GM18519 (cell line): ENCODE measurements at regions not wholly inside any gene's neighbourhood (a gene's known extent, or its start where the extent isn't known, plus 50 kb on each side); places are given as distances from the start of the nearest gene placed in this dataset.

Experiments
- ATAC-seq: cut with Tn5 transposase; IDR thresholded peaks from one replicate; pipeline ENCODE4 v1.9.1; 2021; ENCODE audit warnings: mild to moderate bottlenecking, moderate library complexity; ENCODE audit not compliant: unreplicated experiment, low FRiP score

DNA sequence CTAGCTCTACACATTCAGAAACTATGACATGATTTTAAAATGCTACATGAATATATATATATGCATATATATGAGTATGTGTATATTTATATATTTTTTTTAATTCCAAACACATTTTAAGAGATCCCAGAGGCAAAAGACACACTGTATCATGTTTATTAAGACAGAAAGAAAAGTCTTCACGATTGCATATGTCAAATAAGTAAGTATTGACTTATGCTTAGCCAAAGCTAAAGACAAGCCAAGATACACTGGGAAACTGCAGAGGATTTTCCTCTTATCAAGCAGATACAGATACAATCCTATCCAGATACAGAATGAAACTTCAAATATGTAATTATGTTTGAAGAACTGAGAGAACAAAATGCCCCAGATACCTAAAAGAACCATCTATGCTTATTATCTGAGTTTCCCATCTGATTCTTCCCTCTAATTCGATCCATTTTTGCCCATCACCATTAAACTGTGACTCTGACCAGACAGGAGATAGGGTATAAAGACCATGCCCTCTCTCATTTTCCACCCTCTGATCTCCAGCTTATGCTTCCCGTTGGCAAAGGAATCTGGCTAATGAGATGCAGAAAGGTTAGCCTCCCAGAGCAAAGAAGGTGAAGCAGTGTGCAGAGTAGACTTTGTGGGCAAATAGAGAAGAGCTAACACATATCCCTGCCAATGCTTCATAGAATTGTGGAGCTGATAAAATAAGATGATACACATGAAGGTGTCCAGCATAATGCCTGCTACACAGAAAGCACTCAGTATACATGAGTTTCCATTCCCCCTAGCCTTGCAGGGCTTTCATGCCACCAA is 131.0 kb upstream of the TARS1 start:
- ATAC-seq, result no peak

DNA sequence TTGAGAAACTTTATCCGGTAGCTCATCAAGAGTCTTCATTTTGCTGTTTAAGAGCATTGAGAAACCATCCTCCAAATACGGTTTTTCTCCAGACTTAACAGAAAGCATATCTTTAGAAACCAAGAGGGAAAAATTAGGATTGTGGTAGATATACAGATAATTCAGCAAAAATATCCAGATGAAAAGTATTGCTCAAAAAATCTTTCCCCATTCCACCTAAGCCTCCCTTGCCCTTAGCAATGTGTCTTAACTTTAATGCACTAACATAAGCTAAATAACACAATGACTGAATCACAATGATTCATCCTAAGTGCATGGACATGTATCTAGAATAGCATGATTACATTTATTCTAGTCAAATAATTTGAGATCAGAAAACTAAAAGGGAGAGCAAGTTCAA is 130.3 kb upstream of the TARS1 start:
- no peak for ATAC-seq

DNA sequence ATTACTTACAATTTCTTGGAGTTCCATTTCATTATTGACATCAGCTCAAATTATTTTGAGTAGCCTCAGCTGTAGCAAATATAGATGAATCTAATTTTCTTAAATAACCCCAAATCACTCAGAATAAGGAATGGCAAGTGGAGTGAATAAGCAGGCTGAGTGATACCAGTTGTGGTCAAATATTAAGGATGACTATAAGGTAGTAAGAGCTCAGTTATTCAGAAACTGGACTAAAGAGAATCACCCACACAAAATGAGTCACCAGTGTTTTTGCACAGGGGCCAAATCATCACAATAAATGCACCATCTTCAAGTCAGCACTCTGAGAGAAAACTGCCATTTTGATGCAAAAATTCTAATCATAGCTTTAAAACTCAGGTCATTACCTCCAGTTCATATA is 128.9 kb upstream of the TARS1 start:
- ATAC-seq, result no peak

DNA sequence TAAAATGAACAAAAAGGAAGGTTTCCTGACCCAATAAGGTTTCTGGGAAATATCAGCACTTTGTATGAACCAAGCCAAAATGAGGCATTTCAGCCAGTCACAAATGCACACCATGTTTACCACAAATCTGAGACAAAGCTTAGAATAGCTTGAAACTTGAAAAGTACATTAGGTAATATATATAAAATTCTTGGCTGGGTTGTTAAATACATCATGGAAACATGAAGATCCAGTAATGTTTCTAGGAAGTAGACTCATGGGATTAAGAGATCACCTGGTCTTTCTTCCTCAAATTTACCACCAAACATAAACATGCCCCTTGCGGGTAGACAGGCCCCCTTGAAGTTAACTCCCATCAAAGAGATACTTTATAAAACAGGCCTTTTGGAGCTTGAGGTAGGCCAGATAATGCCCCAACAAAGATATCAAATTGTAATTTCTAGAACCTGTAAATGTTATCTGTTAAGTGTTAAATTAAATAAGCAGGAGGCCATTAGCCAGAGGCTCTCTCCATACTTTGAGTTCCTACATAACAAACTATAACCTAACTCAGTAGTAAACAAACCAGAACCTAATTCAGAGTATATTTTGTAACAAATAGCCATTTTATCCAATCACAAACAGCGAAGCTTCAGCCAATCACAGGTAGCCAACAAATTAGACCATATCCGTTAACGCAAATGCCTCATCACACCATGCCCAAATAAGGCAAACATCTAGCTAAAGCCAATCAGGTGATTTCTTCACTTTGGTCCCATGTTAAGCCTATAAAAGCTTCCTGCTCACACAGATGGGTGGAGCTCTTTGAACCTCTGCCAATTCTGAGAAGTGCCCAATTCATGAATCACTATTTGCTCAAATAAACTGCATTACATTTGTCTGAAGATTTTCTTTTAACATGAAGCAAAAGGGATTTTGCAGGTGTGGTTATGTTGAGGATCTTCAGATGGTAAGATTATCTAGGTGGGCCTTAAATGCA is 127.9 kb upstream of the TARS1 start:
- no peak for ATAC-seq

DNA sequence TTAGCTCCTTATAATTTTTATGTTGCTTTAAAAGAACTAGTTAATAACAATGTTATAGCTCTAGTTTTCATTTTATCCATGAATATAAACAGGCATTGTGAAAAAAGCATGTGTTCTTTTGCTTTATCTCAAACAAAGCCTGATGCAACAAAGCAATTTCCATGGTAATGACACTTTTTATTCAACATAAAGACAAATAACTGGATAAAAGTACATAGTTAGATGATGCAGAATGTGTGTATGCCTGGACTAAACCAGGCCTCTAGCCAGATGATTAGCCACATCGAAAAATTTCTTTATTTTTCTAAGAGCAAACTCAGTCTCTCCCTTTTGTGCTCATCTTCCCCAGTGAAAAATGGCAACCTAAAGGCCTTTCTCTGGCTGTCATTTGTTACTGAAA is 125.6 kb upstream of the TARS1 start:
- no peak for ATAC-seq

DNA sequence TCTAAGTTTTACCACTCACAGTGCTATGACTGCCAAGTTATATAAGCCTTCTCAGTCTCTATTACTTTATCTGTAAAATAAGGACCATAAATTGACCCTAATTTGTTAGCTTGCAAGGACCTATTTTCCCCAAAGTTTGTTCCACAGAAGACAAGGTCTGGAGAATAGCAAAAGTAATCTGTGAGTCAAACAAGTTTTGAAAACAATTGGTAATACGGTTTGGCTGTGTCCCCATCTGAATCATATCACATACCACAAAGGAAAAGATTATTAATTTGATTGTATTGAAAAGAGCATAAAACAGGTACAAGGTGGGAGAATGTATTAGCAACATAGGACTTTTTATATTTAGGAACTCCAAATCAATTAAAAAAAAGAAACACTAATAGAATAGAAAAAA is 124.0 kb upstream of the TARS1 start:
- no peak for ATAC-seq

DNA sequence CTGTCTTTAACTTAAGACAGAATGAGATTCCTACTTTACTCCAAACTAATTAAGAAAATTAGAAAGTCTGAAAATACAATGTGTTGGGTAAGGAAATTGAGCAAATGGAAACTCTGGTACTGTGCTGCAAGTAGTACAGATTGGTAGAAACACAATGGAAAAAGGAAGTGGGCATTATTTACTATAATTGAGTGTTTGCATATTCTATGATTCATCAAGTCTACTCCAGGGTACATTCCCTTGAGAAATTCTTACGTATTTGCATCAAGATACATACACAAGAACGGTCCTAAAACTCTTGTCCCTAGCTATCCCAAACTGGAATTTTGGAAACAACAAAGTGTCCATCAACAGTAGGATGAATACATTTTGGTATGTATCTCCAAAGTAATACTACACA is 123.5 kb upstream of the TARS1 start:
- ATAC-seq, result no peak

DNA sequence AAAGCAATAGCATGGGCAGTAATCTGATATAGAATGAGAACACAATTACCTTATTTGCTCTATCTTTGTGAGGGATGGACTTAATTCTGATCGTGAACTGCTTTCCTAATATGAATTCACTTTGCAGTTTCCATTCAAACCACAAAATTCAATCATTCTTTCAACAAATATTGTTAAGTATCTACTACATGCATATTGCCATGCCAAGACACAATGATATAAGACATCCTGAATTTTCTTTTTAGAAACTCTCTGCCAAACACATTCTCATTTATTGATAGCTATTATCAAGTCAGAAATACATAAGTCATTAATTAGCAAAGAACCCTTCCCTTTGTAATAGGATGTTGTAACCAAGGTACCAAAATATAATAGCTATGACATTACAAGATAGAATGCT is 121.6 kb upstream of the TARS1 start:
- ATAC-seq, result no peak

DNA sequence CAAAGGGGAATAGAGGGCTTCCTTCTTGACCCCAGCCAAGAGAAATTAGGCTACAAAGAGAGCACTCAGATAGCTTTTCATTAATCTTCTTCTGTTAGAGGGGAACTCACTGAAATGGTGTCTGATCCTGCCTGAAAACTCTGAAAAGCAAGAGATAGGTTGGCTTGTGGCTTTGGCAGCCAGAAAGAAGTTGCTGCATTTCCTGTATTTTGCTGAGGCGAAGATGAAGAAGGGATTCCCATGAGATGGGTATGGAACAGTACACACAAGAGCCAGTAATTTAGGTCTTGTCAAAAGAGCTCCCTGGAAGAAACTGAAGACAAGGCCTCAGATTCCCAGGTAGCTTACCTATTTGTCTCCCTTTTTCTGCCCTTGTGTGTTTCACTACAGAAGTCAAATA is 120.9 kb upstream of the TARS1 start:
- ATAC-seq, result no peak

DNA sequence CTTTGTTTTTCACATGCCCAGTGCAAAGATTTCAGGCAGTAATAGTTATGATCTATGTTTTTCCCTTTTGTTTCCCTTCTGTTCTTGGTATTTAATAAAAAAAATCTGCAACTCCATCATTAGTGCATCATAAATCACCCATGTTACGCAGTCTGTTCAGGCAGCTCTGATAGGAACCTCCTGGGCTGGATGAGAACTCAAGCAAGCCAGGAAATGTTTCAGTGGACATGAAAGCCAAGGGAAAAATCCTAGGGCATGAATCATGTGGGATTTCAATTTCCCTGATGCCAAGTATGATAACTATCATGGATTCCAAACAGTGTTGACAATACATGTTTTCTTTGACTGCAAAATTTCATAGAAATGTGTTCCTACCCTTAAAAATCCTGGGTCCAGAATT is 119.7 kb upstream of the TARS1 start:
- ATAC-seq, result no peak

DNA sequence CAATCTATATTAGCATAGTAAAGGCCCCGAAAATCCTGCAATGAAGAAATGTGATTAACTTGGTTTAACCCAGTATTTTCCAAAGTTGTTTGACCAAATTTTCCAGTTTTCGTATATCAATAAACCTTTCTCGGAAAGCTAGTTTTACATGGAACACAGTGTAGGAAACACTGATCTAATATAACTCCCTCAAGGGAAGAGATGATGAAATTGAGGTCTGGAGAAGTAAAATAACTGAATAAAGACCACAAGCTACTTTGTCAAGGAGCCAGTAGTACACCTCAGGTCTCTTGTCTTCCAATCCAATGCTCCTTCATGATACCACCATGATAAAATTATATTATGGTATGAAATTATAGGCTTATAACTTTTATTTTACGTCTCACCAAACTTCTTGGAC is 118.1 kb upstream of the TARS1 start:
- no peak for ATAC-seq

DNA sequence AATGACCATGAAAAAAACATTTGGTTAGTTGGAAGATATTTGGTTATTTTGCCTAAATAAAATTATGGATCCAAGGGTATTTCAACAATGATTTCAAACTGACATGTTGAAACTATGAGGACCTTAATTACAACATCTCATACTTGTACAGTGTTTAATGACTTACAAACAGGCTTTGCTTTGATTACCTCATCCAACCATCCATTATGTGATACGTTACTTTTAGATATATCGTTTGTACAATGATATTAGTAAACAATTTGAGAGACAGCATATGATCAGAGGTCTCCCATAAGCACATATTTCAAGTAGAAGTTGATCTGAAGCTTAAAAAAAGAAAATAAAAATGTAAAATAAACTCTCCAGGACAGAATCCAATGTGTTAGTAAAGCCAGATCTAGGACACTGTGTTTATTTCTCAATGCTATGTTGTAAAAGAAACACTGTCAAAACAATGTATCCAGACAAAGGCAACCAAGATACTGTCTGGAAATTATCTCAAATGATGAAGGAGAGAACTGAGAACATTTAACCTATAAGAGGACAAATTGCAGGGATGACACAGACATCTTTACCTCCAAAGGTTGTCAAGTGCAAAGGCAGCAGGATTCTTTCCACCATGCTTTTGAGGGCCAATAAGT is 116.0 kb upstream of the TARS1 start:
- no peak for ATAC-seq

DNA sequence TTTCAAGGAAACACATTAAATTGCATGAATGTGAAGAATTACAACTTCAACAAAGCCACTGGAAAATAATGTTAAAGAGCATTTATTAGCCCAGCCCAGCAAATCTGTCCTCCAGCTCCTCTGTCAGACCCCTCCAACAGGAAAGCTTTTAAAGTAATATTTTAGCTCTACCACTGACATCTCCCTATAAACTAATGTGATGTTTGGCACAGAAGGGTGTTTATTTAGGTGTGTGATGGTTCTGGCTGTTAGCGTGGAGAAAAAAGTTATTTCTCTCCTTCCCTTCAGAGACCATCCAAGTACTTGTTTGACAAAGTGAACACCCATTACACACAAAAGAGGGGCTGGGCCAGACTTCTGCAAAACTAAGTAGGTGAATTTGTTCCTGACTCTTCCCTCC is 111.9 kb upstream of the TARS1 start:
- no peak for ATAC-seq

DNA sequence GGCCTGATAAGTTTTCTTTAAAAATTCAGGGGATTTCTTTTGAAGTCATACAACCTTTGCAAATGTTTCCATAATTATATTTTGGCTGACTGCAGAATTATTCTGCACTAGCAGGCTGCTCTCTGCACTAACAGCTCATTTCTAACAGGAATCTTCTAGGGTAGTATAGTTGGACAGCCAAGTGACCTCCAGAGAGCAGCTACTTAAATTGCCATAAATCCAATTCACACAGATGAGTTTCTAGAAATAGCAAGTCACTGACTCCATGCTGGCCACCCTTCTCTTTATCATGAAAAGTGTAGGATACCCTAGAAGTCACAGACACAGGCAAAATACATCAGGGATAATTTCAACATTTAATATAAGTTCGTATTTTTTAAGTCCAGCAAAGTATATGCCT is 110.9 kb upstream of the TARS1 start:
- no peak for ATAC-seq

DNA sequence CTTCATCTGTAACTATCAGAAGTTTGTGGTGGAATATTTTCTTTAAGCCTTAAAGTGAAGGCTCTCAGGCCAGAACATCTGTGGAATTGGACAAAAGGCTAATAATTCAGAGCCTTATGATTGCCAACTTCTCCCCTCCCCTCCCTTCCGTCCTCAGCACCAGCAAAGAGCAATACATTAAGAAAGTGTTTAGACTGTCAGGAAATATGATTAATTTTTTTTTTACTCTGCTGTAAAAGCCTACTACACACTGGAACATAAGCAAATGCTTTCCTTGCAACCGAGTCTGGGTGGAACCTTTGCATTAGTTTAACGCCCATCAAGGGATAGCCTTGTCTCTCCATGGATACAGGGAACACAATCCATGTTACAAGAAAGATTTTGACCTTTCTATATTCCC is 110.3 kb upstream of the TARS1 start:
- no peak for ATAC-seq

DNA sequence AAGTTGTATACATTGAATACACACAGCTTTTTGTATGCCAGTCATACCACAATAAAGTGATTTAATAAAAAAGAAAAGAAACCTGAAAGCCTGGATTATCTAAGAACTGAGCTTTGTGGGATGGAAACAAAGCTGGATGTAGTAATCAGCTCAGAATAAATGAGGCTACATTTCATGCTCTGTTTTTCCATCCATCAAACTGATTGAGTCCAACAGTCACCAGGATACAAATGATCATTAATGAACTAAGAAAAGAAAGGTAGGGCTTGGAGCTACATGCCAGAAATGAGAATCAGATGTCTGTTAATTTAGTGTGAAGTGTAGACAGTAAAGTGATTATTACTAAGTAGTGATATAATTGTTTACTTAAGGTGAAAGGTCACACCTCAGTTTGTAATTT is 109.8 kb upstream of the TARS1 start:
- no peak for ATAC-seq

DNA sequence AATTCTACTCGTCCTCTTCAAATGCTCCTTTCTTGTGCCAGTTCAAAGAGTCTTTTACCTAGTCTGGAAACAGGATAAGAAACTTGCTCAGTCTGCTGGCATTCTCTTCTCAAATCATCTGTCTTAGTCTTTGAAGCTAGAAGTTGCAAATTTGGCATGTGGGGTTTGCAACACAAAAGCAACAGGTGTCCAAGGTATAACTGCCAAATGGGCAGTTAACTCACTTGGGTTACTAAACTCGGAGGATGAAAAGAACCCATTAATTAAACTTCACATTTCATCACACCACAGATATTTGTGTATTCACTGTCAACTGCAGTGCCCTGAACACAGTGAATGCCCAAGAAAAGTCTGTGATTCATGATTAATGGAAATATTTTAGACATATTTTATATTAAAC is 108.0 kb upstream of the TARS1 start:
- ATAC-seq, result no peak

DNA sequence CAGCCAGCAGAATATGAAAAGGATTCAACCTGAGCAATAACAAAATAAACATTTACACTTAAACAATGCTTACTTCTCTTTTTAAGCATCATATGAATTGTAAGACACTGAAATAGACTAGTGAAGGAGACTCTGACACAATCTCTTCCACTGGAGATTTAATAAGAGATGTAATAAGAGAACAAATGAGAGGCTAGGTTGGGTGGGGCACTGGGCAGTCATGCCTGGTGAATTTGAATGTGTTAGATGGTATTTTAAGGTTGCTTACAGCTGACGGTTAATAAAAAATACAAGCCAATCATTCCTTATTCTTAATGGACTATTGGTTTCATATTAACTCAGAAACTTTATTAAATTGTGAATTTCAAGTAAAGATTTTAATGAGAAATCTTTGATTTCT is 105.9 kb upstream of the TARS1 start:
- ATAC-seq, result no peak

DNA sequence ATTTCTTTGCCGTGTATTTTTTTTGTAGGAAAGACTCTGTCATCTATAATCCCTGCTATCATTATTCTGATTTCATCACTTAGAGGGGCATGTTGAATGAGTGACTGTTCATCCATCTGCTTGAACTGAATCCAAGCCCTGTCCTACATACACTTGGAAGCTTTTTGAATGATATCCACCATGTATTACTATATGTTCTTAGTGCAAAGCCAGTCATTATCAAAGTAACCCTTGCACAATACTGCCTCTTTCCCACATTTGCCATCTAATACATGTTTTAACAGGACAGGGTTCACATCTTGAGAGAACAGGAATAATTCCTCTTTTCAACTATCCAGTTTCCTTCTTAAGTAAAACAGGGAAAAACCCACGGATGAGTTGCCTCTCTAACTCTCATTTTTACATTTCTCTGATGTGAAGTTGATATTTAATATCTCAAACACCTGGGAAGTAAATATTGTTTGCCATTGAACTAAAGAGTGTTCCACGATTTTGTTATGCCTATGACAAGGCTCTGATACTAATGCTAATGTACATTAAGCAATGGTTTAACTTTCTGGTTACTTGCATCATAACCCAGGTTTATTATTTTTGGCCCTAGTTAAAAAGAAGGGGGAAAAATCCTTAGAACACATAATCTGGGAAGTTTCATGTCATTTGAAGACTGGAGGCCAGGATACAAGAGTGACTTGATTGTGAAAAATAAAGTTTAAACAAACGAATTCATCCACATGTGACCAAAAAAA is 103.7 kb upstream of the TARS1 start:
- ATAC-seq, result no peak

DNA sequence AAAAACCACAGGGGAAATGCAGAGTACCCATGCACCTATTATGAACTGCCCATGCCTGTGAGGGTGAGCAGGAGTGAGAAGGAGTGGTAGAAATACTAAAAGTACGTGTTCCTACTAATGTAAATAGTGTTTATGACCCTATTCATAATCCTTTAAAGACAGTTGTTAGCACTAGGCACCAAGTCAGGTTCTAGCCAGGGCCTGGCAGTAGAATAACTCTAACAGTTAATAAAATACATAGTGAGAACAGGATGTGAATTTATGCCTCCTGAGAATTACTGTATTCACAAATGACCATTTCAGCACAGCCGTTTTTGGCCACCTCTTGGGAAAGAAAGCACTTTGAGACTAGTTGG is 103.2 kb upstream of the TARS1 start:
- ATAC-seq, result no peak
